ENCODE measurements at regions not wholly inside any gene's neighbourhood (a gene's known extent, or its start where the extent isn't known, plus 50 kb on each side); places are given as distances from the start of the nearest gene placed in this dataset.

DNA sequence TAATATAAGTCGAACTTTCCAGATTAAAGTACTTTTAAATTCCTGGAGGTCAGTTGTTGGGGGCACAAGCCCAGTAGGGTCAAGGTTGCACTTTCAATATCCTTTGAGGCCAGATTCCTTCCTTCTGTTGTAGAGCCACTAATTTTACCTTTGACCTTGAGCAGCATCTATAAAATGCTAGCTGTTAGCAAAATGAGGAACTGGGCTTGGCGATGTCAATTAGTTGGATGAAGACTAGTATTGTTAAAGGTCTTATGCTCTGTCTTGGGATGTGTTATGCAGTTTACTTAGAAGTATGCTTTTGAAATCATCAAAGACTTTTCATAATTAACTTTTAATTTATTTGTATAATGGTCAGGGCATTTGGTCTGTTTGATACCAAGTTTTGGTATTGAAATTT is 425.9 kb upstream of the PROX1 start:
- no peak for DNase-seq (ENCODE audit: low spot score)
- in situ Hi-C loops (cut with MboI; ENCODE audit: low sequenced_read_pairs, unreplicated experiment) = no loop called here
- TF ChIP-seq, protein P1, sequence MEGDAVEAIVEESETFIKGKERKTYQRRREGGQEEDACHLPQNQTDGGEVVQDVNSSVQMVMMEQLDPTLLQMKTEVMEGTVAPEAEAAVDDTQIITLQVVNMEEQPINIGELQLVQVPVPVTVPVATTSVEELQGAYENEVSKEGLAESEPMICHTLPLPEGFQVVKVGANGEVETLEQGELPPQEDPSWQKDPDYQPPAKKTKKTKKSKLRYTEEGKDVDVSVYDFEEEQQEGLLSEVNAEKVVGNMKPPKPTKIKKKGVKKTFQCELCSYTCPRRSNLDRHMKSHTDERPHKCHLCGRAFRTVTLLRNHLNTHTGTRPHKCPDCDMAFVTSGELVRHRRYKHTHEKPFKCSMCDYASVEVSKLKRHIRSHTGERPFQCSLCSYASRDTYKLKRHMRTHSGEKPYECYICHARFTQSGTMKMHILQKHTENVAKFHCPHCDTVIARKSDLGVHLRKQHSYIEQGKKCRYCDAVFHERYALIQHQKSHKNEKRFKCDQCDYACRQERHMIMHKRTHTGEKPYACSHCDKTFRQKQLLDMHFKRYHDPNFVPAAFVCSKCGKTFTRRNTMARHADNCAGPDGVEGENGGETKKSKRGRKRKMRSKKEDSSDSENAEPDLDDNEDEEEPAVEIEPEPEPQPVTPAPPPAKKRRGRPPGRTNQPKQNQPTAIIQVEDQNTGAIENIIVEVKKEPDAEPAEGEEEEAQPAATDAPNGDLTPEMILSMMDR (IDR thresholded peaks at IDR 0.05; ENCODE audit: borderline replicate concordance, control extremely low read depth, extremely low read depth, insufficient read depth, missing control alignments) = no peak

DNA sequence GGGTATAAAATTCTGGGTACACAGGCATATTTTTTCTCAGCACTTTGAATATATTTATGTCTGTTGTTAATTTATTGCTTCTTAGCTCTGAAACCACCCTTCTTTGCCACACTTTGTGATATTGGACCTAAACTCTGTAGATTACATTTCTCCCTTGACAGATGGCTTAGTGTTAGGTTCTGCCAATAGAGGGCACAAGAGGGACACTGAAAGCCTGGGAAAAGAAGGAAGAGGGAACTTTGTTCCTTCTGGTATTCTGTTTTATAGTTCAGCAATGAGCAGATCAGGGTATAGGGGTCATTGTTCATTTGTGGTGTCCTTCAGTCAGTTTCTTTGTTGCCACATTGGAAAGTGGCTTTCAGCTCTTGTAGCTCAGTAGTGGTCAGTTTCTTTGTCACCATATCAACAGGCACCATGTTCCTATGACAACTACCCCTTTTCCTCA is 423.5 kb upstream of the PROX1 start:
- DNase-seq (ENCODE audit: low spot score) = no peak
- in situ Hi-C loops (cut with MboI; ENCODE audit: low sequenced_read_pairs, unreplicated experiment) = no loop called here
- TF ChIP-seq, protein P1 (IDR thresholded peaks at IDR 0.05; ENCODE audit: borderline replicate concordance, control extremely low read depth, extremely low read depth, insufficient read depth, missing control alignments) = no peak

DNA sequence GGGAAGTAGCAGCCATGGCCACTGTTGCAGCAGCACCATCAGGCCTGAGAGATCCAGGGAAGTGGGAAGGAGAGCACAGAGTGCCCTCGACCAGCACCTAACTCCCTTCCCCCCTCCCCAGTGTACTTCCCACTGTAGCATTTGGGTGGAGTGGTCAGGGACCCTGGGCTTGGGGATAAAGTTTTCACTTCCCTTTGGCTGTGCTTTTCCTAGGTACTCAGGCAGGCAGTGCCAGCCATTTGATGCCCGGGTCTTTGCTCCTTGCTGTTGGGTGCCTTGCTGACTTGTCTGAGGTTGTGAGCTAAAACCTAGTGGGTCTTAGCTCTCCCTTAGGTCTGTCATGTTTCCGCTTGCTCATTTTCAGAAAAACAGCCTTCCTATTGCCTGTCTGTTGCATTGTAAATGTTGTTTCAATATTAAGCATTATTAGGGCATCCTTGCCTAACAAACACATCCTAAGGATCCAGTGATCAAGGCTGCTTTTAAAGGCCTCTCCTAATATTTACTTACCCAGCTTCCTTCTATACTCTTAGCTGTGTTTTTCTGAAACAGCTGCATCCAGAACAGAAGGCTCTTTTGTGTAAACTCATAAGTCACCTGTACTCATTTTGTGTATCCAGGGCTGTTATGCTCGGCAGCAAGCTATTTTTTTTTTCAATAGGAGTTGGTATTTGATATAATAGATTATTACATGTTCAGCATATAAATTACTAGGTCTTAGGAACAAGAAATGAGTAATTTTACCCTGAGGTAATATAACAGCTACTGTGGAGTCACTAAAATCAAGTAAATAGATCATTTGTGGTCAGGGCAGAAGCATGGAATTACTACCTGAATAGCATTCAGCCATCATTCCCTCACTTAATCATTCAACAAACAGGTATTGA is 418.6 kb upstream of the PROX1 start:
- DNase-seq (ENCODE audit: low spot score) = no peak
- TF ChIP-seq, protein P1 (IDR thresholded peaks at IDR 0.05; ENCODE audit: borderline replicate concordance, control extremely low read depth, extremely low read depth, insufficient read depth, missing control alignments) = no peak
- in situ Hi-C loops (cut with MboI; ENCODE audit: low sequenced_read_pairs, unreplicated experiment) = no loop called here

DNA sequence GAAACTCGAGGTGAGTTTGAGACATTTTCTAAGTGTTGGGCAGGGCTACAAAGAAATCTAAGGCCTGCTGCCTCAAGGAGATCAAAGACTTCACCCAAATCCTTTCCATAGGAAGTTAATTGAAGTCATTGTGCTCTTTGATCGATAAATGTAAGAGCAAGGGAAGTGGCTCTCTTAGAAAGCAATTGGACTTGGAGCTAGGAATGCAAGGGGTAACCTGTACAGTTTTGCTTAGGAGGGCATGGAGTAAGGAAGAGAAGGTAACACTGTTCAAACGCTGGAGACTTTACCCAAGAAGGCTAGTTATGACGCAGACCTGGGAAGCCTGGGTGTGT is 418.0 kb upstream of the PROX1 start:
- TF ChIP-seq, protein P1 (IDR thresholded peaks at IDR 0.05; ENCODE audit: borderline replicate concordance, control extremely low read depth, extremely low read depth, insufficient read depth, missing control alignments) = no peak
- in situ Hi-C loops (cut with MboI; ENCODE audit: low sequenced_read_pairs, unreplicated experiment) = no loop called here
- no peak for DNase-seq (ENCODE audit: low spot score)

DNA sequence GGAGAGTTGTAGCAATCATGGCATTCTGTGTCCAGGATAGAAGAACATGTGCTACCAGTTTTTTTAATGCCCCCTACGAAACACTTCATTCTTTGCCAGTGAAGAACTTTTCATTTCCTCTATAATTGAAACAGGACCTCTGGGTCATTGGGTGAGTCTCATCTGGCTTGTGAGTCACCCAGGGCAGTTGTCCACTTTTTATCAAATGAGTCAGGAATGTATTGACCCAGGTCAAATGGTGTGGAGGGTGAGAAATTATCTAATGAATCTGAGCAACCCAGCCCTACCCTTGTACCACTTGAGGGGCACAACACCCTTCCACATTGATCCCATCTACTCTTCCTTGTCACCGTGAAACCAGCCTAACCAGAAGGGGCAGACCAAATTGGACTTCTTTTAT is 417.3 kb upstream of the PROX1 start:
- DNase-seq (ENCODE audit: low spot score) = no peak
- in situ Hi-C loops (cut with MboI; ENCODE audit: low sequenced_read_pairs, unreplicated experiment) = no loop called here

DNA sequence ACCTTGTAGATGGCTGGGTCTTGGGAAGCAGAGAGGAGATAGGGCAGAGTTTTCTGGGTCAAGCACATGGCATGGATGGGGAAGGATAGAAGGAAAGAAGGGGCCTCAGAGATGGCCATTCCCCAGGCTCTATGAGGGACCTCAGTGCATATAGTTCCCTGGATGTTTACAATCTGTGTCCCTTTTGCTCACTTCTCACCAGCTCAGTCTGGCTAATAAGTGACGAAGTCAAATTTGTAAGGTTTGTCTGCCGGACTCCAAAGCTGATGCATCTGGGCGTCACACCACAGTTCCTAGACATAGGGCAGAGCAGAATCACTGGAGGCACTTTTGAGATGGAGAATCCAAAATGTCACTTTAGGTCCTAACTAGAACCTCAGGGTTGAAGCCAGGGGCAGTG is 416.4 kb upstream of the PROX1 start:
- in situ Hi-C loops (cut with MboI; ENCODE audit: low sequenced_read_pairs, unreplicated experiment) = no loop called here
- DNase-seq (ENCODE audit: low spot score) = no peak
- TF ChIP-seq, protein P1 (IDR thresholded peaks at IDR 0.05; ENCODE audit: borderline replicate concordance, control extremely low read depth, extremely low read depth, insufficient read depth, missing control alignments) = no peak

More for the DNA sequence above, 417.3 kb upstream of the PROX1 start:
- TF ChIP-seq, protein P1 (IDR thresholded peaks at IDR 0.05; ENCODE audit: borderline replicate concordance, control extremely low read depth, extremely low read depth, insufficient read depth, missing control alignments) = no peak
